IPS-11a (cell line): ENCODE measurements at regions not wholly inside any gene's neighbourhood (a gene's known extent, or its start where the extent isn't known, plus 50 kb on each side); places are given as distances from the start of the nearest gene placed in this dataset.
"Not testable (repeated sequence)": the region's sequence is repeated elsewhere in the genome, so short reads cannot be mapped to it uniquely, and the experiment has no call there.

Experiments
- H3K4me3 ChIP-seq: one replicate; pipeline ENCODE4 v1.5.1; 2013; ENCODE audit warnings: low read depth, low read length, control low read depth

- H3K4me3 ChIP-seq: no peak overlapping the region
Observed at GRCh38 chr7:42726066-42726785, 185.6 kb downstream of the C7orf25 start.

GRCh38 chr7:42722716-42723115 lies 189.2 kb downstream of the C7orf25 start:
- H3K4me3 ChIP-seq: no peak overlapping the region

- no peak overlapping the region for H3K4me3 ChIP-seq
Observed at GRCh38 chr7:42722198-42722597, 189.7 kb downstream of the C7orf25 start.

- no peak overlapping the region for H3K4me3 ChIP-seq
Observed at GRCh38 chr7:42720991-42721796, 190.7 kb downstream of the C7orf25 start.

GRCh38 chr7:42720012-42720411 lies 191.9 kb downstream of the C7orf25 start:
- no peak overlapping the region for H3K4me3 ChIP-seq

- H3K4me3 ChIP-seq: not testable (repeated sequence)
Observed at GRCh38 chr7:42718466-42718865, 193.4 kb downstream of the C7orf25 start.

GRCh38 chr7:42714356-42714755 lies 197.5 kb downstream of the C7orf25 start:
- H3K4me3 ChIP-seq: no peak overlapping the region

GRCh38 chr7:42709284-42709683 lies 202.6 kb downstream of the C7orf25 start:
- H3K4me3 ChIP-seq: no peak overlapping the region

GRCh38 chr7:42704710-42705109 lies 207.2 kb downstream of the C7orf25 start:
- H3K4me3 ChIP-seq: no peak overlapping the region

- no peak overlapping the region for H3K4me3 ChIP-seq
Observed at GRCh38 chr7:42702647-42703046, 209.2 kb downstream of the C7orf25 start.

- no peak overlapping the region for H3K4me3 ChIP-seq
Observed at GRCh38 chr7:42700406-42701327, 211.2 kb downstream of the C7orf25 start.

GRCh38 chr7:42699380-42700178 lies 212.3 kb downstream of the C7orf25 start:
- no peak overlapping the region for H3K4me3 ChIP-seq

- H3K4me3 ChIP-seq: no peak overlapping the region
Observed at GRCh38 chr7:42698600-42699374, 213.1 kb downstream of the C7orf25 start.

- H3K4me3 ChIP-seq: no peak overlapping the region
Observed at GRCh38 chr7:42694894-42695507, 216.9 kb downstream of the C7orf25 start.

- no peak overlapping the region for H3K4me3 ChIP-seq
Observed at GRCh38 chr7:42693722-42694121, 218.1 kb downstream of the C7orf25 start.

- no peak overlapping the region for H3K4me3 ChIP-seq
Observed at GRCh38 chr7:42692621-42693020, 219.2 kb downstream of the C7orf25 start.

- H3K4me3 ChIP-seq: no peak overlapping the region
Observed at GRCh38 chr7:42690794-42691639, 220.9 kb downstream of the C7orf25 start.

GRCh38 chr7:42689626-42690025 lies 222.2 kb downstream of the C7orf25 start:
- H3K4me3 ChIP-seq: no peak overlapping the region
